ENCODE measurements at regions not wholly inside any gene's neighbourhood (a gene's known extent, or its start where the extent isn't known, plus 50 kb on each side); places are given as distances from the start of the nearest gene placed in this dataset.

DNA sequence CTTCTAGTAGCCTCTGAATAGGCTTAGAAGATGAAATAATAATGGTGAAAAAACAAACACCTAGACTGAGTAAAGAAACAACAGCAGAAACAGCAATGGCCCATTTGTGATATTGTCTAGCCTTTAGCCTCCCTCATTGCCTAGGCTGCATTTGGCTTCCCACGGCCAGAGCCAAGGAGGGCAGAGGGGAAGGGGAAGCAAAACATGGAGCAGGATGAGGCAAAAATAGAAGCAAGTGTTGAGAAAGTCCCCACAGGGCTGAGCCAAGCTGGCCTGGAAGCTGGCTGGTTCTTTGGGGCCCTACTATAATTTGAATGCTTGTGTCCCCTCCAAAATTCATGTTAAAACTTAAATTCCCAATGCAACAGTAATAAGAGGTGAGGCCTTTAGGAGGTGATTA, 60.2 kb upstream of the KSR1 start:
- no peak for DNase-seq

DNA sequence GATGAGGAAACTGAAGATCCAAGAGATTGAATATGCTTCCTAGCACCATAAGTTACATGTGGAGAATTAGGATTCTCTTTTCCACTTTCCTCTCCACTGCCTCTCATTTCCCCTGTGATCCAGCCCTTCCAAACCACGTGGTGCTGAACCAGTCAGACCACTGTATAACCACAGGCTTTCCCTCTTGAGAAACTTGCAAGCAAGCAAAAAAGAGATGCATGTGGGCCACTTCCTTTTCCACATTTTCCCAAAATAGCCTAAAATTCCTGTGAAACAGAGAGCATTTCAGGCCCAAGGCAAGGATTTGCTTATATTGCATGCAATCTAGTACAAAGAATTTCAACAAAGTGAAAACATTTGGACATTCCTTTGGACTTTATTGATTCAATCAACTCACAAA, 59.3 kb upstream of the KSR1 start:
- DNase-seq: no peak

DNA sequence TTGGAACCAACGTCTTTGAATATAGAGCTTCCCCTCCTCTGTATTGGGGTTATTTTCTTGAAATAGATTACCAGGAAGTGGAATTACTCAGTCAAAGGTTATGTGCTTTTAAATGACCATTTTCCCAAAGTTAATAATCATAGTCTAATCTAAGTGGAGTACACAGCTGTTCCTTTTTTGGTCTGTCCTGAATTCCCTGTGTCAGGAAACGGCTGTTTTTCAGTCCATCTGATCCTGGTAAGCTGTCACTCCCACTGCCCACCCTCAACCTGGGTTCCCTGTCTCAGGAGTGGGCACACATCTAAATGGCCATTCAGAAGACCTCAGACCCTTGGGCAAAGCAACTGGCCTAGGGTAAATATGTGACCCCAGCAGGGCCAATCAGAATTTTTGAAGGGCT, 57.6 kb upstream of the KSR1 start:
- DNase-seq: no peak

DNA sequence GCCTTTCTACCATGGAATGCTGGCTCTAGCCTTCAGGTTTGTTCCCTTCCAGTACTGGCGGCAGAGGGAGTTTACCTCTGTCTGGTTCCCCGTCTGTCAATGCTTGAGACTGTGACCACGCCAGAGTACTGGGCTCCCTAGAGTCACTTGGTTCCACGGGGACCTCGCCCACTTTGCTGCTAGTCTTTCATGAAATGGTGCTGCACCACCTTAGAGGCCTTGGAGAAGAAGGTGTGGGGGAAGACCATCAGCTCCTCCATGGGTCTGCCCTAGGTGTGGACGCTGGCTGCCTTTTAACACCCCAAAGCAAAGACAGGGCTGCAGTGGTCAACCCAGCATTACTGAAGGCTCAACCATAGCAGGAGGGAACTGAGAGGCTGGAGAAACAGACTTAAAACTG, 55.3 kb upstream of the KSR1 start:
- DNase-seq: no peak

DNA sequence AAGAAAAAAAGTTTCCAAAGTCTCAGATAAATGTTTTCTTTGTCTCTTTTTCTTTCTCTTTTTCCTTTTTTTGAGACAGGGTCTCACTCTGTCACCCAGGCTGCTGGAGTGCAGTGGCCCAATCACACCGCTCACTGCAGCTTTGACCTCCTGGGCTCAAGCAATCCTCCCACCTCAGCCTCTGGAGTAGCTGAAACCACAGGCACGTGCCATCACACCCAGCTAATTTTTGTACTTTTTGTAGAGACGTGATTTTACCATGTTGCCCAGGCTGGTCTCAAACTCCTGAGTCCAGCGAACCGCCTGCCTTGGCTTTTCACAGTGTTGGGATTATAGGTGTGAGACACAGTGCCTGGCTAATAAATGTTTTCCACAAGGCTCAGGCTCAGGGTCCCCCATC, 53.3 kb upstream of the KSR1 start:
- DNase-seq: no peak

DNA sequence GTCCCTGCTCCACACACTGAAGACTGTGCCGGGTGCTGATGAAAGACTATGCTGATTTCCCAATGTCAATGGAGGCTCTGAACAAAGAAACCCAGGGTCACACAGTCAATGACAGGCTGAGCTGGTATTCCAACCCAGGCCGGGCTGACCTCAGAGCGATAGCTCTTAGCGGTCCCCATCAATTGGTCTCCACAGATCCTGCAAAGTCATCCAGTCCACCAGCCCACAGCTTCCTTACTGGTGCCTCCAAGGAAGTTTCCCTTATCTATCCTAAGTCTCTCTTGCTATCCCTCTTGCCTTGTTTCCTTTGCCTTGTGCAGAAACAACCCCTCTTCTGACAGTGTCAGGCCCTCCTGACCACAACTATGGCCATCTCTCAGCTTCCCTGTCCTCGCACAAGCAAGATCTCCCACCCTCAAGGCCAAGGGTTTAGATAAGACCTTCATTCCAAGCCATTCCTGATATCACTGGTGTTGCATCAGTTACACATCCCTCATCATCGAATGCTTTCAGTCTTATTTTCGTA, 52.7 kb upstream of the KSR1 start:
- DNase-seq: no peak

DNA sequence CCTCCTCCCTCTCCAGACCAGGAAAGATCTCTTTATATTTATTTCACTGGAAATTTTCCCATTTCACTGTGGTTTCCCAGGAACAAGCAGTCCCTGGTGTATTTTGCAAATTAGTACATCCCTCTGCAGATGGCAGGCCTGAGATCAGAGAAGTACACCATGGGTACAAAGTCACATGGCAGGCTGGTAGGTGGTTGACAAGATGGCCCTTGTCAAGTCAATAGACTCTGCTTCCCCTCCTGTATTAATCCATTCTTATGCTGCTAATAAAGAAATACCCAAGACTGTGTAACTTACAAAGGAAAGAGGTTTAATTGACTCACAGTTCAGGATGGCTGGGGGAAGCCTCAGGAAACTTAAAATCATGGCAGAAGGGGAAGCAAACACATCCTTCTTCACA, 51.6 kb upstream of the KSR1 start:
- no peak for DNase-seq
